ENCODE measurements at regions not wholly inside any gene's neighbourhood (a gene's known extent, or its start where the extent isn't known, plus 50 kb on each side); places are given as distances from the start of the nearest gene placed in this dataset.

GRCh38 chr21:39084979-39085729 is 98.1 kb downstream of the PSMG1 start:
- TF ChIP-seq YY1 (IDR thresholded peaks at IDR 0.05; ENCODE audit: low read depth) = no peak
- TF ChIP-seq EP300 (IDR thresholded peaks at IDR 0.05; ENCODE audit: borderline replicate concordance) = peak; percentile 41; the same call in 1 of the 2 replicates
- 0 out of 2 replicates have a peak, but pooled peaks have one; percentile 49 for TF ChIP-seq TCF12 (IDR thresholded peaks at IDR 0.05; ENCODE audit: low read depth)

- TF ChIP-seq EP300 (IDR thresholded peaks at IDR 0.05; ENCODE audit: borderline replicate concordance) = no peak
- no peak for TF ChIP-seq TAF1 (IDR thresholded peaks at IDR 0.05; ENCODE audit: low read depth)
- TF ChIP-seq CEBPB (IDR thresholded peaks at IDR 0.05) = no peak
Measured at GRCh38 chr21:39084073-39084472, 99.2 kb downstream of the PSMG1 start.

GRCh38 chr21:39083377-39084008 is 99.8 kb downstream of the PSMG1 start:
- TF ChIP-seq MAX (IDR thresholded peaks at IDR 0.05) = no peak
- TF ChIP-seq CEBPB (IDR thresholded peaks at IDR 0.05) = no peak
- no peak for TF ChIP-seq EGR1 (IDR thresholded peaks at IDR 0.05)
- TF ChIP-seq TAF1 (IDR thresholded peaks at IDR 0.05; ENCODE audit: low read depth) = no peak
- TF ChIP-seq YY1 (IDR thresholded peaks at IDR 0.05; ENCODE audit: low read depth) = no peak
- no peak for TF ChIP-seq NFIC (IDR thresholded peaks at IDR 0.05)
- no peak for TF ChIP-seq TCF12 (IDR thresholded peaks at IDR 0.05; ENCODE audit: low read depth)
- TF ChIP-seq TEAD4 (IDR thresholded peaks at IDR 0.05) = no peak
- TF ChIP-seq RAD21 (IDR thresholded peaks at IDR 0.05; ENCODE audit: low read depth) = no peak
- no peak for TF ChIP-seq REST (IDR thresholded peaks at IDR 0.05; ENCODE audit: low read depth)

- TF ChIP-seq TEAD4 (IDR thresholded peaks at IDR 0.05) = peak; percentile 57
- peak; percentile 10 for TF ChIP-seq RAD21 (IDR thresholded peaks at IDR 0.05; ENCODE audit: low read depth)
- TF ChIP-seq USF1 (IDR thresholded peaks at IDR 0.05) = no peak
- no peak for TF ChIP-seq EGR1 (IDR thresholded peaks at IDR 0.05)
- peak; percentile 69; the same call in 1 of the 2 replicates for TF ChIP-seq EP300 (IDR thresholded peaks at IDR 0.05; ENCODE audit: borderline replicate concordance)
- no peak for TF ChIP-seq CEBPB (IDR thresholded peaks at IDR 0.05)
- TF ChIP-seq REST (IDR thresholded peaks at IDR 0.05; ENCODE audit: low read depth) = no peak
- peak; percentile 38 for TF ChIP-seq NFIC (IDR thresholded peaks at IDR 0.05)
- TF ChIP-seq TCF12 (IDR thresholded peaks at IDR 0.05; ENCODE audit: low read depth) = peak; percentile 95
- TF ChIP-seq MAX (IDR thresholded peaks at IDR 0.05) = peak; percentile 31; the same call in 1 of the 2 replicates
- no peak for TF ChIP-seq FOXM1 (IDR thresholded peaks at IDR 0.05; ENCODE audit: borderline replicate concordance, low read depth)
- no peak for TF ChIP-seq TAF1 (IDR thresholded peaks at IDR 0.05; ENCODE audit: low read depth)
- TF ChIP-seq ZBTB7A (IDR thresholded peaks at IDR 0.05; ENCODE audit: low read depth) = peak; percentile 58; the same call in 1 of the 2 replicates
- TF ChIP-seq CREB1 (IDR thresholded peaks at IDR 0.05; ENCODE audit: low read depth) = 0 out of 2 replicates have a peak, but pooled peaks have one; percentile 10
- no peak for TF ChIP-seq YY1 (IDR thresholded peaks at IDR 0.05; ENCODE audit: low read depth)
Measured at GRCh38 chr21:39082656-39083376, 100.4 kb downstream of the PSMG1 start.

- TF ChIP-seq CREB1 (IDR thresholded peaks at IDR 0.05; ENCODE audit: low read depth) = no peak
- TF ChIP-seq USF1 (IDR thresholded peaks at IDR 0.05) = no peak
- no peak for TF ChIP-seq TAF1 (IDR thresholded peaks at IDR 0.05; ENCODE audit: low read depth)
- TF ChIP-seq NFIC (IDR thresholded peaks at IDR 0.05) = no peak
- no peak for TF ChIP-seq CEBPB (IDR thresholded peaks at IDR 0.05)
- TF ChIP-seq ZBTB7A (IDR thresholded peaks at IDR 0.05; ENCODE audit: low read depth) = no peak
- TF ChIP-seq TEAD4 (IDR thresholded peaks at IDR 0.05) = no peak
- TF ChIP-seq EP300 (IDR thresholded peaks at IDR 0.05; ENCODE audit: borderline replicate concordance) = no peak
- TF ChIP-seq MAX (IDR thresholded peaks at IDR 0.05) = no peak
Measured at GRCh38 chr21:39080366-39080765, 102.9 kb downstream of the PSMG1 start.

All from Ishikawa (cell line).